HG02973 (cell line): ENCODE measurements at regions not wholly inside any gene's neighbourhood (a gene's known extent, or its start where the extent isn't known, plus 50 kb on each side); places are given as distances from the start of the nearest gene placed in this dataset.

Experiments used
- ATAC-seq: cut with Tn5 transposase; IDR thresholded peaks from one replicate; pipeline ENCODE4 v1.9.1; 2021; ENCODE audit warnings: moderate library complexity; ENCODE audit not compliant: unreplicated experiment

GRCh38 chr1:109827466-109827865 lies 63.7 kb upstream of the EPS8L3 start:
- no peak for ATAC-seq

DNA sequence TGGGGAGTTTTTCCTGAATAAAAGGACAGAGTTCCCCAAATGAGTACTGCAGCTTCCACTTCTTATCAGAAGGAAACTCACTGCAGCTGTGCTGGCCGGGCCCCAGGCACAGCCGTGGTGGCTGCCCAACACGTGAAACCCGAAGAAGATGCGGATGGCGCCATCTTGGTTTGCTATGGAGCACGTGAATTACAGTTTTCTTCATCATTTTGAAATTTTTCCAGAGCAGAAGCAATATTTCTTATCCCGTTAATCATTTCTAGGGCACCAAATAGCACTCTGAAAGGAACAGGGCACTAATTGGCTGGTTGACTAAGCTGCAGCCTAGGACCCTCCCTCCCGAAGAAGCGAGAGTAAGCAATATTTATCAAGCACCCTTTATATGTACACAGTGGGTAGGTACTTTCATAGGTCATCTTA lies 63.2 kb upstream of the EPS8L3 start:
- no peak for ATAC-seq

- ATAC-seq = no peak
These were observed 62.7 kb upstream of the EPS8L3 start for GRCh38 chr1:109826446-109826845.

DNA sequence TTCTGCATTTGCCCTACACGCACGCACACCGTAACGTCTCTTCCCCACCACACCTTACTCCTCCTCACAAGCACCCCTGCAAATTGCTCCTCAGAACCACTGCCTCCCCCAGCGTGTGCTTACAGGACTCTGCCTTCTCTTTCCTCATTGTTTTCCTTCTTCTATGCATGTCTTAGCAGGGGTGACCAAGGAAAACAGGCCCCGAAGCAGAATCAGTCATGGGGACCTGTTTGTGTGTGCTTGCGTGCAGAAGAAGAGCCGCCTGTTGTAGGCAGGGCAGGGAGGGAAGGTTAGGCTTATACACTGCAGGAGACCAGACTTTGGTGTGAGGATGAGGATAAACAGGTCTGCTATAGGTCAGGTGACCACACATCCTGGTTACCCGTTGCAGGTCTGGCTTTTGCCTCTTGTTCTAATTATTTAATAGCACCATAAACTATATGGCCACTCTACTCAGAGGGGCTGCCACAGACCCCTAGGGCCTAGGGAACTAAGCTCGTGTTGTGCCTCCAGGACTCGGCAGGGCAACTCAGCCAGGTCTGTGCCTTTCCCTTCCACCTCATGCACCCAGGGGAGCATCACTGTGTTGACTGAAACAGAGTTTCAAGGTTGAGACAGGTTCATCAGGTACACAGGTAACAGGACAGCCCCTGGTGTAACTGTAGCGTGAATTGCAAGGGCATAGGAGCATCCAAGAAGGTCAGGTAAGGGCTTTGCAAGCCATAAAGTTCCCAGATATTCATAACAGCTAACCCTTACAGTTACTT lies 60.8 kb upstream of the EPS8L3 start:
- no peak for ATAC-seq

DNA sequence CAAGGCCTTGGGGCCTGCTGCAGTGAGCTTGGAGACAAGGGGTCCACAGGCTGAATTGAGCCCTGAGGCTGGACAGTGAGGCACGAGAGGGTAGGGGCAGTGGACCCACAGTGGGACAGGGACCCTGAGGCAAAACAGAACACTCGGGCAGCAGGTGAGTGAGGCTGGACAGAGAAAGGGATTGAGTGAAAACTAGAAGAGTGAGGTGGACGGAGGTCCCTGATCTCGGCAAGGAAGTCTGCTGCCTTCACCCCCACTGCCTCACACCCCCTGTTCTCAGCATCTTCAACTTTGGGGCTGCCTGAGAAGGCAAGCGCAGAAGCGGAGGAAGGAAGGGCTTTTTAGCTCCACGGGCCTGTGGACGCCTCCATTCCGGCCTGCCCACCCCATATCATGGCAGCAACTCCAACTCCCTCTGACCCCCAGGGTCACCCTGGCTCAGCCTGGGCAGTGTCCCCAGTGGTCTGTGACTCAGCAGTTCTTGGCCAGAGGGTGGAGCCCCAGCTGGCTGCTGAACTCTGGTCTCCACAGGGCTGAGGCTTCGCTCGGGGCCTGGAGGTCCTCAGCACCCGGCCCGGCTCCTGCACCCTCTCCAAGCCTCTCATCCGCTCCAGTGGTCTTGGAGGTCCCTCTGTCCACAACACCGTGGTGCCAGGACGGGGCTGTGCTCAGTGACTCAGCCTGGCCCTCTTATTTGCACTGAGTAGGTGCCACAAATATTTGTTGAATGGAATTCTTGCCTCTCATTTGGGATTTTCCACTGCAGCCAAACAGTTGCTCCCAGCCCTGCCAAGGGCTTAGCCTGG lies 60.0 kb upstream of the EPS8L3 start:
- no peak for ATAC-seq

- no peak for ATAC-seq
These were observed 59.2 kb upstream of the EPS8L3 start for GRCh38 chr1:109822749-109823542.

DNA sequence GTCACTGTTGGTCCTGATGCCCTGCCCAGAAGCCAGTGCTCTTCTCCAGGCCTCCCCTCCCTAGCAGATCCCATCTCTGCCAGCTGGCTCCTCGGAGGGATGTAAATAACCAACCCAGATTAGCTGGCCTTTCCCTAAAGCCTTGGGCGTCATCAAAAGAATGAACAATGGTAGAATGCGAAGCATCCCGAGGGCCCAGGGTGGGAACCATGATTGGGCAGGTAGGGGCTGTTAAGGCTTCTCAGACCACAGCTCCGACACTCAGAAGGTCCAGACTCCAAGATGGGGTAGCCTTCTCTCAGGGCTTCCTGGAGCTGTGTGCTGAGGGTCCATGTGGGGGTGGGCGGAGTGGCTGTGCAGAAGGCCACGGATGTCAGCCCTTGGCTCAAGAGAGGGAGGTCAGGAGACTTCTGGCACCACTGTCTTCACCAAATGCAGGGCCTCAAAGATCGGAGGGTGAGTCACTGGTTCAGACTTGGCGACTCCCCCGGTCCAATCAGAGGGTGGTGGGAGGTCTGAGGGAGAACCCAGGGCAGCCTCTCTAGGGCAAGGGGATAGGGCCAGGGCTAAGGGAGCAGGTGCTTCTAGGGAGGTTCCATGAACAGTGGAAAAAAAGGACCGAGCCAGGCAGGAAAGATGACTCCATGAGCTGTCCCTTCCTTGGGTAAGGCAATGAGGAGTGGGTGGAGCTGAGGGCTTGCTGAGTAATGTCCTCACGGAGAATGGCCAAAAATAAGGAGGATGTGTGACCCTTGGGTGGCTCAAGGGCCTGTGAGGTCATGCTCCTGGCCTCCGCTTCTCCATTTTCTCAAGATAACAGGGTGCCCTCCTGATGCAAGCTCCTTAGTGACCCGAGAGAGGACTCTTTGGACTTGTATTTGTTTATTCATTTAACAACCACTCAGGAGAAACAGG lies 58.4 kb upstream of the EPS8L3 start:
- ATAC-seq = no peak

- no peak for ATAC-seq
These were observed 57.5 kb upstream of the EPS8L3 start for GRCh38 chr1:109821221-109821669.

- no peak for ATAC-seq
These were observed 56.2 kb upstream of the EPS8L3 start for GRCh38 chr1:109819906-109820305.

GRCh38 chr1:109818988-109819764 lies 55.5 kb upstream of the EPS8L3 start:
- no peak for ATAC-seq

DNA sequence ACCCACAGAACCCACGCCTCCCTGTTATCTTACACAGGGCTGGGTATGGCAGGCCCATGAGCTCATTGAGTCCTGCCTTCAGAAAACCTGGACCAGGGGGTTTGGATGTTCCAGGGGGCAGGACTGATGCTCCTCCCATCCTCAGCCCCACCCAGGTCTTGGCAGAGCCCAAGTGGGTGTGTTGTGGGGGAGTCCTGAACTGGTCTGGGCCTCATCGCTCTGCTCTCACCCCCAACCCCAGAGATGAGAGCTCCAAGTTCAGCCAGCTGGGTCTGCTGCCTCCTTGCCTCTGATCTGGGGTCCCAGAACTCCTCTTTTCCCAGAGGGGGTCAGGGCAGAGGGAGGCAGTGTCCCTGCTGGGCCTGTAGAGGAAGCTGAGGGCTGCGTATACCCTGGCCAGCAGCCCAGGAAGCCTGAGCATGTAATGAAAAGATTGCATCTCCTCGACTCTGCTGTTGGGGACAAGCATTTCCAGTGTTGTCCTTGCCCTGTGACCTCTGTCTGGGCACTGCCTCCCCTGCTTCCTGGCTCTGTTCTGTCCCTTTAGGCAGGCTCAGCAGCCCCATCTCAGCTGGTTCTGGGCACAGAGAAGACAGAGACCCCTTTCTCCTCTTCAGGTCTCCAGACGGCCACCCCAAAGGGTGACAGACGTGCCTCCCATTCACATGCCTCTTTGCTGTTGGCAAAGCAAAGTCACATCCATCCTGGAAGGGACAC lies 54.7 kb upstream of the EPS8L3 start:
- ATAC-seq = no peak

- no peak for ATAC-seq
These were observed 54.2 kb upstream of the EPS8L3 start for GRCh38 chr1:109817881-109818270.

DNA sequence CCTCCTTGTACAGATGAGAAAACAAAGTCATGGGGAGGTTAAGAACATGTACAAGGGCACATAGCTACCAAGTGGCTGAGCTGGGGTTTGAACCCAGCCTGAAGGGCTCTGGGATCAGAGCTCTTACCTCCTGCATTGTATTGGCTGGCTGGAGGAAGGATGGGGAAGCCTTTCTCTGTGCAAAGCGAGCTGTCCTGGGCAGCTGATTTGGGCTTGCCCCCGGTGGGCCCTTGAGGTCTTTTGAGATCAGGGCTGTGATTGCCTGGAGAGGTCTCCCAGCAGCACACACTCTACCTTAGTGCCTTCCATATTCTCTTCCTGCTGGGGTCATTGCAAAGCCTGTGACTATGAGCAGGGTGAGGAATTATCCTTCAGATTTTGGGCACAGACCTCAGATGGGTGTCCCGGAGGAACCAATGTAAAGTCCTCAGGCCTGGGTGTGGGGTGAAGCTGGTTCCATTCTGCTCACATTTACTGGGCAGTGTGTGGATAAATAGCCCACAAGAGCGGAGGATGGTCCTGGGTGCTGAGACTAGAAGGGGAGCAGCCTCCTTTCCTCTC lies 53.3 kb upstream of the EPS8L3 start:
- no peak for ATAC-seq

GRCh38 chr1:109816175-109816811 lies 52.6 kb upstream of the EPS8L3 start:
- ATAC-seq = peak; percentile 82

- no peak for ATAC-seq
These were observed 52.1 kb upstream of the EPS8L3 start for GRCh38 chr1:109815809-109816174.

- no peak for ATAC-seq
These were observed 51.5 kb upstream of the EPS8L3 start for GRCh38 chr1:109814993-109815786.

DNA sequence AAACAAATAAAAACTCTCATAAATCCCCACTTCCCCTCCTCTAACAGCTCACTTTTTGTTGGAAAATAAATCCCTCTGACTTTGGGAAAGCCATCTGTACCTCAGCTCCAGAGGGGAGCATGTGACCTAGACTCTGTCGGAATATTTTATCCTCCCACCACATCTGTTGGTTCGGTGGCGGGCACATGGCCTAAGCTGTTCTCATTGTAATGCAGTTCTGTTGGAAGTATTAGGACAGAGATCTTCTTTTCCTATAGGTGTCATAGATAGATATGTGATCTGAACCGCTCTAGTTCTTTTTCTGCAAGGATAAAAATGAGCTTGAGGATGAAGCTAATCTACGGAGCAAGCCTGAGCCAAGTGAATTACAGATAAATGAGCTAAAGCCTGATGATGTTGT lies 50.5 kb upstream of the EPS8L3 start:
- ATAC-seq = no peak
